HEK293 (cell line): ENCODE measurements at regions not wholly inside any gene's neighbourhood (a gene's known extent, or its start where the extent isn't known, plus 50 kb on each side); places are given as distances from the start of the nearest gene placed in this dataset.
A peak's percentile ranks its signal among the peaks of the same experiment; 100 is the strongest.

Source experiments
- CTCF ChIA-PET: fragments of 350-600 bp; formaldehyde crosslinking; extraction: SDS; loops from one replicate; lab custom pipeline; 2021; ENCODE audit warnings: antibody characterized with exemption; lab: Yijun Ruan, JAX
- POLR2A ChIA-PET: fragments of 300-600 bp; formaldehyde crosslinking; extraction: SDS; loops from one replicate; lab custom pipeline; 2020; ENCODE audit warnings: antibody characterized with exemption, inconsistent platforms; lab: Yijun Ruan, JAX
- H3K27ac ChIP-seq: fragments of 200-500 bp; sonication (Bioruptor generic); 2 replicates; pipeline ENCODE4 v1.5.1; 2014; ENCODE audit warnings: low read depth, low read length, control low read depth, inconsistent platforms; ENCODE audit errors: extremely low read depth
- H3K36me3 ChIP-seq, 2 experiments: fragments of 200-500 bp in 1 of 2; sonication (Bioruptor generic) in 1 of 2; 1 replicate in 1 of 2; 2 replicates in 1 of 2; pipeline ENCODE4 v1.5.1; 2014 to 2017; ENCODE audit warnings: inconsistent platforms in 2 of 2, low read length in 2 of 2; ENCODE audit not compliant: control insufficient read depth in 2 of 2, insufficient read depth in 1 of 2
- H3K4me1 ChIP-seq: fragments of 200-500 bp; sonication (Bioruptor generic); 2 replicates; pipeline ENCODE4 v1.5.1; 2014; ENCODE audit warnings: mild to moderate bottlenecking, low read length, inconsistent platforms; ENCODE audit not compliant: control insufficient read depth, insufficient read depth
- H3K4me3 ChIP-seq: 2 replicates; pipeline ENCODE4 v1.5.1; 2011; ENCODE audit warnings: low read depth, mild to moderate bottlenecking, control low read depth, low read length, moderate library complexity
- H3K9me3 ChIP-seq: fragments of 200-500 bp; sonication (Bioruptor generic); 2 replicates; pipeline ENCODE4 v1.5.1; 2014; ENCODE audit warnings: low read depth, low read length, inconsistent platforms; ENCODE audit not compliant: control insufficient read depth, insufficient read depth
- KLF1 ChIP-seq: fragments of 450-650 bp; formaldehyde crosslinking; IDR thresholded peaks from 2 replicates; pipeline ENCODE4 v1.5.1; 2016; ENCODE audit warnings: missing biosample characterization, missing genetic modification characterization
- MEIS1 ChIP-seq: sonication (generic); formaldehyde crosslinking; IDR thresholded peaks from 2 replicates; pipeline ENCODE4 v1.8.1; 2022; ENCODE audit warnings: missing genetic modification reagents, mild to moderate bottlenecking, borderline replicate concordance
- TCF7L2 ChIP-seq: IDR thresholded peaks from 2 replicates; pipeline ENCODE4 v1.6.1; 2011; ENCODE audit warnings: low read depth, mild to moderate bottlenecking, inconsistent platforms, low read length, moderate library complexity, borderline replicate concordance
- WT1 ChIP-seq: fragments of 450-650 bp; formaldehyde crosslinking; IDR thresholded peaks from 2 replicates; pipeline ENCODE4 v1.5.1; 2016; ENCODE audit warnings: missing biosample characterization, missing genetic modification characterization
- ZFP69B ChIP-seq: fragments of 450-650 bp; formaldehyde crosslinking; IDR thresholded peaks from 2 replicates; pipeline ENCODE4 v1.5.1; 2016; ENCODE audit warnings: missing biosample characterization, missing genetic modification characterization
- ZNF132 ChIP-seq: fragments of 450-650 bp; formaldehyde crosslinking; IDR thresholded peaks from 2 replicates; pipeline ENCODE4 v1.5.1; 2017; ENCODE audit warnings: missing biosample characterization, missing genetic modification characterization, borderline replicate concordance
- ZNF223 ChIP-seq: fragments of 450-650 bp; formaldehyde crosslinking; IDR thresholded peaks from 2 replicates; pipeline ENCODE4 v1.5.1; 2016; ENCODE audit warnings: missing biosample characterization, missing genetic modification characterization
- ZNF280D ChIP-seq: fragments of 450-650 bp; formaldehyde crosslinking; IDR thresholded peaks from 2 replicates; pipeline ENCODE4 v1.5.1; 2016; ENCODE audit warnings: missing biosample characterization, missing genetic modification characterization
- ZNF335 ChIP-seq: fragments of 450-650 bp; formaldehyde crosslinking; conservative IDR thresholded peaks from 2 replicates; pipeline ENCODE4 v1.5.1; 2016; ENCODE audit warnings: missing biosample characterization, missing genetic modification characterization
- ZNF404 ChIP-seq: fragments of 450-650 bp; formaldehyde crosslinking; IDR thresholded peaks from 2 replicates; pipeline ENCODE4 v1.5.1; 2017; ENCODE audit warnings: missing biosample characterization, missing genetic modification characterization
- ZNF501 ChIP-seq: fragments of 450-650 bp; formaldehyde crosslinking; IDR thresholded peaks from 2 replicates; pipeline ENCODE4 v1.5.1; 2016; ENCODE audit warnings: missing biosample characterization, missing genetic modification characterization
- ZNF513 ChIP-seq: fragments of 450-650 bp; IDR thresholded peaks from 2 replicates; pipeline ENCODE4 v1.5.1; 2018; ENCODE audit warnings: missing biosample characterization, missing genetic modification characterization
- ZNF692 ChIP-seq: fragments of 450-650 bp; formaldehyde crosslinking; IDR thresholded peaks from 2 replicates; pipeline ENCODE4 v1.5.1; 2016; ENCODE audit warnings: missing biosample characterization, missing genetic modification characterization
- ZNF76 ChIP-seq: fragments of 450-650 bp; formaldehyde crosslinking; IDR thresholded peaks from 2 replicates; pipeline ENCODE4; 2016; ENCODE audit warnings: low read depth, missing biosample characterization, missing genetic modification characterization, borderline replicate concordance
- ZNF791 ChIP-seq: fragments of 450-650 bp; formaldehyde crosslinking; IDR thresholded peaks from 2 replicates; pipeline ENCODE4 v1.5.1; 2016; ENCODE audit warnings: missing biosample characterization, missing genetic modification characterization
- ZSCAN16 ChIP-seq: fragments of 450-650 bp; formaldehyde crosslinking; IDR thresholded peaks from 2 replicates; pipeline ENCODE4 v1.5.1; 2016; ENCODE audit warnings: missing biosample characterization, missing genetic modification characterization
- ZSCAN30 ChIP-seq: fragments of 450-650 bp; IDR thresholded peaks from 2 replicates; pipeline ENCODE4 v1.5.1; 2018; ENCODE audit warnings: missing biosample characterization, mild to moderate bottlenecking, missing genetic modification characterization, moderate library complexity
- TF ChIP-seq, protein P1 (sequence below): fragments of 450-650 bp; formaldehyde crosslinking; IDR thresholded peaks from 2 replicates; pipeline ENCODE4 v1.5.1; 2016; ENCODE audit warnings: missing biosample characterization, missing genetic modification characterization, borderline replicate concordance
- TF ChIP-seq, protein P2 (sequence below): fragments of 450-650 bp; formaldehyde crosslinking; IDR thresholded peaks from 2 replicates; pipeline ENCODE4 v1.5.1; 2017; ENCODE audit warnings: missing biosample characterization, mild to moderate bottlenecking, missing genetic modification characterization, moderate library complexity

DNA sequence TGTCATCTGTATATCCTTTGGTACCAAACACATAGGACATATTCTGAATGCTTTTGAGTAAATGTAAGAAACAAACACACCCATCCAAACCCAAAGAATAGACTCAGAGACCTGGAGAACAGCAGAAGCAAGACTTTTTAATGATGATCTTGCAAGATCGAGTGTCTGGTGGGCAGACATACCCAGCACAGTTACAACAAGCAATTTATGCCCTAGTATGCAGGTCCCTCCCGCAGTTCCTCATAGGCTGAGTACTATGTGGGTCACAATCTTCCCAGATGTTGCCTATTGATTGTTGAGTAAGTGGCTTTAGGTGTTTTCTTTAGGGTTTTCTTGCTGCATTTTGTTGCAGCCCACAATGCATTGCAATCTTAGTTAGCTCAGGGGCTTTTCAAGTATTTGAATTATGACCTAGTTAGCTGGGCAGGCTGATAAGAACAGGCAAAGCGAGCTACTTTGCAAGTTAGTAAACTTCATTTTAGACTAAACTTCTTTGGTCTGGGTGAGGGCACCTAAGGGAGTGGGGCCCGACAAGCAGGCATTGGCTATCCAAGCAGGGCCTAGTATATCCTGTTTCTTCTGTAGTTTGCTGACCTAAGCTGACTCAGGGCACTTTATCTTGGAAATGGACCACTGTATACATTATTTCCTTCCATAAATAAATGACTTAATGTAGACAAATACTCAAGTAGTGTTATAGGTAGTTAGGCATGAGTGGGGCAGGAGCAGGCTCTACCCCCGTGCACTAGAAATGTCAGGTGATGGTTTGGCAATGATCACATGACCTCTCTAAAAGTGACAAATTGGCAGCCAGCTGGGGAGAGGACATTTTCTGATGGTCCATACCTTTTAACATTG lies 87.3 kb upstream of the LIPC start:
- ChIA-PET POLR2A (no interaction called here), CTCF (no interaction called here)
- no peaks in the 10 kb centered on the region for H3K36me3 ChIP-seq
- no peak overlapping the region for H3K27ac ChIP-seq
- H3K9me3 ChIP-seq: no peaks in the 10 kb centered on the region
- H3K4me1 ChIP-seq: no peaks in the 10 kb centered on the region
- no peak overlapping the region for H3K4me3 ChIP-seq
- TF ChIP-seq WT1 (tag by site-specific recombination): no peak
- peak; percentile 88 for TF ChIP-seq ZNF692 (tag by site-specific recombination)
- TF ChIP-seq ZFP69B (tag by site-specific recombination): peak; percentile 64; the same call in 1 of the 2 replicates
- no peak for TF ChIP-seq ZSCAN30 (tag by site-specific recombination)
- peak; percentile 23; the same call in 1 of the 2 replicates for TF ChIP-seq ZNF335
- TF ChIP-seq, all 188 proteins: peak for 3

- TF ChIP-seq ZNF280D (tag by site-specific recombination): no peak
- no peak for TF ChIP-seq ZNF791 (tag by site-specific recombination)
- TF ChIP-seq, protein P1, sequence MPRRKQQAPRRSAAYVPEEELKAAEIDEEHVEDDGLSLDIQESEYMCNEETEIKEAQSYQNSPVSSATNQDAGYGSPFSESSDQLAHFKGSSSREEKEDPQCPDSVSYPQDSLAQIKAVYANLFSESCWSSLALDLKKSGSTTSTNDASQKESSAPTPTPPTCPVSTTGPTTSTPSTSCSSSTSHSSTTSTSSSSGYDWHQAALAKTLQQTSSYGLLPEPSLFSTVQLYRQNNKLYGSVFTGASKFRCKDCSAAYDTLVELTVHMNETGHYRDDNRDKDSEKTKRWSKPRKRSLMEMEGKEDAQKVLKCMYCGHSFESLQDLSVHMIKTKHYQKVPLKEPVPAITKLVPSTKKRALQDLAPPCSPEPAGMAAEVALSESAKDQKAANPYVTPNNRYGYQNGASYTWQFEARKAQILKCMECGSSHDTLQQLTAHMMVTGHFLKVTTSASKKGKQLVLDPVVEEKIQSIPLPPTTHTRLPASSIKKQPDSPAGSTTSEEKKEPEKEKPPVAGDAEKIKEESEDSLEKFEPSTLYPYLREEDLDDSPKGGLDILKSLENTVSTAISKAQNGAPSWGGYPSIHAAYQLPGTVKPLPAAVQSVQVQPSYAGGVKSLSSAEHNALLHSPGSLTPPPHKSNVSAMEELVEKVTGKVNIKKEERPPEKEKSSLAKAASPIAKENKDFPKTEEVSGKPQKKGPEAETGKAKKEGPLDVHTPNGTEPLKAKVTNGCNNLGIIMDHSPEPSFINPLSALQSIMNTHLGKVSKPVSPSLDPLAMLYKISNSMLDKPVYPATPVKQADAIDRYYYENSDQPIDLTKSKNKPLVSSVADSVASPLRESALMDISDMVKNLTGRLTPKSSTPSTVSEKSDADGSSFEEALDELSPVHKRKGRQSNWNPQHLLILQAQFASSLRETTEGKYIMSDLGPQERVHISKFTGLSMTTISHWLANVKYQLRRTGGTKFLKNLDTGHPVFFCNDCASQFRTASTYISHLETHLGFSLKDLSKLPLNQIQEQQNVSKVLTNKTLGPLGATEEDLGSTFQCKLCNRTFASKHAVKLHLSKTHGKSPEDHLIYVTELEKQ (tag by site-specific recombination): no peak
- TF ChIP-seq TCF7L2: no peak
- TF ChIP-seq ZNF513 (tag by site-specific recombination): no peak
- TF ChIP-seq KLF1 (tag by site-specific recombination): no peak
- no peak for TF ChIP-seq ZNF501 (tag by site-specific recombination)
- TF ChIP-seq, protein P2, sequence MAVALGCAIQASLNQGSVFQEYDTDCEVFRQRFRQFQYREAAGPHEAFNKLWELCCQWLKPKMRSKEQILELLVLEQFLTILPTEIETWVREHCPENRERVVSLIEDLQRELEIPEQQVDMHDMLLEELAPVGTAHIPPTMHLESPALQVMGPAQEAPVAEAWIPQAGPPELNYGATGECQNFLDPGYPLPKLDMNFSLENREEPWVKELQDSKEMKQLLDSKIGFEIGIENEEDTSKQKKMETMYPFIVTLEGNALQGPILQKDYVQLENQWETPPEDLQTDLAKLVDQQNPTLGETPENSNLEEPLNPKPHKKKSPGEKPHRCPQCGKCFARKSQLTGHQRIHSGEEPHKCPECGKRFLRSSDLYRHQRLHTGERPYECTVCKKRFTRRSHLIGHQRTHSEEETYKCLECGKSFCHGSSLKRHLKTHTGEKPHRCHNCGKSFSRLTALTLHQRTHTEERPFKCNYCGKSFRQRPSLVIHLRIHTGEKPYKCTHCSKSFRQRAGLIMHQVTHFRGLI (tag by site-specific recombination): no peak
- TF ChIP-seq ZNF132 (tag by site-specific recombination): no peak
- TF ChIP-seq MEIS1 (CRISPR knock-in tag): no peak
- TF ChIP-seq ZNF223: no peak
- no peak for TF ChIP-seq ZNF76 (tag by site-specific recombination)
- TF ChIP-seq ZNF404 (tag by site-specific recombination): no peak
- TF ChIP-seq ZSCAN16 (tag by site-specific recombination): no peak
- no peak overlapping the region for H3K4me3 ChIP-seq
- CTCF ChIA-PET: interaction anchor here (0.8 kb wide), 1 partner anchor 164 kb away, joined by 3 read pairs; no protein-coding TSS in a partner anchor
- H3K9me3 ChIP-seq: no peaks in the 10 kb centered on the region
- no peak overlapping the region for H3K27ac ChIP-seq
- H3K36me3 ChIP-seq: no peaks in the 10 kb centered on the region
- POLR2A ChIA-PET: no interaction called here
- H3K4me1 ChIP-seq: no peaks in the 10 kb centered on the region
Measured at GRCh38 chr15:58346361-58346760, 85.4 kb upstream of the LIPC start.
